PFSK-1 (cell line): ENCODE measurements at regions not wholly inside any gene's neighbourhood (a gene's known extent, or its start where the extent isn't known, plus 50 kb on each side); places are given as distances from the start of the nearest gene placed in this dataset.

Source experiments
- POLR2AphosphoS5 ChIP-seq: IDR thresholded peaks from 2 replicates; pipeline ENCODE4 v1.6.1; 2012; ENCODE audit warnings: low read depth, mild to moderate bottlenecking, control low read depth, low read length, moderate library complexity
- SIN3A ChIP-seq: IDR thresholded peaks from 2 replicates; pipeline ENCODE4 v1.6.1; 2012; ENCODE audit warnings: mild to moderate bottlenecking, low read length, moderate library complexity, borderline replicate concordance; ENCODE audit not compliant: insufficient read depth

DNA sequence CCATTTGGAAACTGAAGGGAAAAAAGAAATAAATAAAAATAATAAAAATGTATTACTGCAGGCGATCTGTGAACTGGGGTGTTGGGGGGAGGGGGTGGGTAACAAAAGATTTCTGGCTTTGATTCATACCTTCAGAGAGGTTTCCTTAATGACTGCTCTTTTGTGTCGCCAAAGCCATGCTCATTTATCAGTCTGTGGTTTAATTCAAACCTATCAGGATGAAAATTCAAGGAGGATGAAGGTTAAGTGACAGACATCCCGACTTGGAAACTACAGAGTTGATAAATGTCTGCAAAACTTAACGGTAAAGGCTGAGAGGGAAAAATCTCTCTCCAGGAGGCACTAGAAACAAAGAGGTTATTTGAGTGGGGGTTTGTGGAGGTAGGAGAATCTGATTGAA is 278.2 kb downstream of the PSAT1 start:
- TF ChIP-seq POLR2AphosphoS5: no peak
- no peak for TF ChIP-seq SIN3A
